ENCODE measurements at regions not wholly inside any gene's neighbourhood (a gene's known extent, or its start where the extent isn't known, plus 50 kb on each side); places are given as distances from the start of the nearest gene placed in this dataset.

- DNase-seq (ENCODE audit: low spot score), result no peak
Observed at GRCh38 chr2:196224756-196225155, 53.4 kb upstream of the STK17B start.

- peak; percentile 30 for DNase-seq (ENCODE audit: low spot score)
Observed at GRCh38 chr2:196225213-196225612, 53.8 kb upstream of the STK17B start.

- DNase-seq (ENCODE audit: low spot score), result no peak
Observed at GRCh38 chr2:196226058-196226706, 54.8 kb upstream of the STK17B start.

GRCh38 chr2:196226707-196227065 lies 55.3 kb upstream of the STK17B start:
- DNase-seq (ENCODE audit: low spot score), result no peak

- DNase-seq (ENCODE audit: low spot score), result no peak
Observed at GRCh38 chr2:196229013-196229412, 57.6 kb upstream of the STK17B start.

DNA sequence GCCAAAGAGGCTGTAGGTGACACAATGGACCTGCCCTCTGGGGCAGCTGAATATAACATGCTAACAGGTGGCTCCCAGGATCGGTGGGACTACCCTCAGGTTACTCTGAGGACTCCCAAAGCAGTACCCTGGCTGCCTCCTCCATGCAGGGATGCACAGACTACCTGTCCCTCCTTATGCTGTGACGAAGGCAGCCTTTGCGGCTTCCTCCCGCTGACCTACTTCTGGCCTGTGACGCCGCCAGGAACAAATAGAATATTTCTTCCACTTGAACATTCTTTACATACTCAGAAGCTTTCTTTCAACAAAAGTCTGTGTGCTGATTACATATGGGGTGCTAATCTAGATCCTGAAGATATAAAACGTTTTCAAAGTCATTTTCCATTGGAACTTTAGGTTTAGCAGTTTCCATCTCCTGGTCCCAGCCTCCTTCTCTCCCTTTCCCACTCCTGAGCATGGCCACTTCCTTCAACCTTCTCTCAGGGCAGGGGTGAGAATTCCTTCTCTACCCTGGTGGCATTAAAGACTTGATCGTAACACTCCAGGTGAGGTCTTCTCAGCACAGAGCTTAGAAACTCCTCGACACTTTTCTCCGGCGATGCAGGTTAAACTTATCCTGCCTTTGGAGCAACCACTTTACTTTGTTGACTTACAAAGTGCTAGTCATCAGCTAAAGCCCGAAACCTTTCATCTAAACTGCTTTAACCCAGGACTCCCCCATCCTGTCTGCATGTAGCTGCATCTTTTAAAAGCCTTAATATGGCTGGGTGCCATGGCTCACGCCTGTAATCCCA lies 58.9 kb upstream of the STK17B start:
- DNase-seq (ENCODE audit: low spot score), result no peak

GRCh38 chr2:196233021-196233804 lies 61.8 kb upstream of the STK17B start:
- peak; percentile 94 for DNase-seq (ENCODE audit: low spot score)

DNA sequence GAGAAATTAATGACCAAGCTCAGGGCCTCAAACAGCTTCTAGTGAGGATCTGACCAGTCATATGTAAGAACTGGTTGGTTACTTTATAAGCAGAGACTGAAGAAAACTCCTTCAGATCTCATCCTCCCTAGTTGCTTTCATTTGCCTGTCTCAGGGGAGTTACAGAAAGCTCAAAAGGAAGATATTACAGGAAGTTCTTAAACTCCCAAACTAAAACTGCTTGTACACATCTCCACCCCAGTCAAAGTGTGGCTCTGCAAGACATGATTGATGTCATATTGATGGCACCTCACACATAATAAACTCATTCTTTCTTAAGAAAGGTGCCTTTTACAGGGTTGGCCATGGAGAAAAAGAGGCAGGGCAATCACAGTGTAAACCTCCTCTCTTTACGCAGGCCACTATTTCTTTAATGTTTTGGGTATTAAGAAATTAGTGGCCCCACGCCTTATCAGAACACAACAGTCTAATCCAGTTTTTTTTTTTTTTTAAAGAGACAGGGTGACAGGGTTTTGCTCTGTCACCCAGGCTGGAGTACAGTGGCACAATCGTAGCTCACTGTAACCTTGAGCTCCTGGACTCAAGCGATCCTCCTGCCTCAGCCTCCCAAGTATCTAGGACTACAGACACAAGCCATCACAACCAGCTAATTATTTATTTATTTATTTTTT lies 62.6 kb upstream of the STK17B start:
- DNase-seq (ENCODE audit: low spot score), result no peak

GRCh38 chr2:196234672-196235071 lies 63.3 kb upstream of the STK17B start:
- DNase-seq (ENCODE audit: low spot score), result peak; percentile 43

GRCh38 chr2:196238836-196239380 lies 67.5 kb upstream of the STK17B start:
- no peak for DNase-seq (ENCODE audit: low spot score)

GRCh38 chr2:196239622-196240587 lies 68.5 kb upstream of the STK17B start:
- DNase-seq (ENCODE audit: low spot score), result peak; percentile 86

GRCh38 chr2:196241175-196241574 lies 69.8 kb upstream of the STK17B start:
- no peak for DNase-seq (ENCODE audit: low spot score)

DNA sequence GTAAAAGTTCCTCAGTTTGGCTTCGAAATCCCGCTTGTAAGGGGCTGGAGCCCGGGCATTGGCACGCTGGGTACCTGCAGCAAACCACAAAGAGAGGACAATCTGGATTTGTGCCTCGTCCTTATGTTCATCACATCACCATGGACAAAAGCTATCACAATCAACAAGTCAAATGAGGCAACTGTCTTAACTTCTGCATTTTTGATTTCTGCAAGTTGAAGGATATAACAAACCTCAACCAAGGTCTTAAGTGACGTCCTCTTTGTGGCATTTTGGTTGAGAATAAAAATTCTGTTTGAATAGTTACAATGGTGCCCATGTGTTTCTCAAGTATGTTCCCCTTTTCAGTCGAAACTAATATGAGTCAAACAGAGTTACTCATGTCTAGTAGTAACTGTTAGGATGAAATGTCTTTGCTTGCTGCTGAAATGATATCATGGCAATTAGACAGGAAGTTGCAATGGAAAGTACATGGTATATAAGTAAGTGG lies 70.8 kb upstream of the STK17B start:
- peak; percentile 19 for DNase-seq (ENCODE audit: low spot score)

DNA sequence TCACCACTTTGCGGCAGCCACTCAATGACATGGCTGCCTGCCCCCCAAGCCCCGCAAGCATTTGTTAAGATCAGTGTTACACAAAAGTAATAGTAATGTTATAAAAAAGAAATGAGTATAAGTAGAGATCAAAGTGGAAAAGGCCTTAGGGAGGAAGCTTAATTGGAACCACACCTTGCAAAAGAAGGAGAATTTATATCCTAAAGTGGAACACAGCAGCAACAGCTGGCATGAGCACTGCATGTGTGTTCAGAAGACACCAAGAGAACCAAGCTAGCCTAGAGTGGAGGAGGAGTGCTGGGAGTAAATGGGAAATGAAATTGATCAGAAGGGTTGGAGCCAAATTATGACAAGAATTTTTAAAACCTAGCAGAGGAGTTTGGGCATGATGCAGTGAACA lies 73.1 kb upstream of the STK17B start:
- no peak for DNase-seq (ENCODE audit: low spot score)

DNA sequence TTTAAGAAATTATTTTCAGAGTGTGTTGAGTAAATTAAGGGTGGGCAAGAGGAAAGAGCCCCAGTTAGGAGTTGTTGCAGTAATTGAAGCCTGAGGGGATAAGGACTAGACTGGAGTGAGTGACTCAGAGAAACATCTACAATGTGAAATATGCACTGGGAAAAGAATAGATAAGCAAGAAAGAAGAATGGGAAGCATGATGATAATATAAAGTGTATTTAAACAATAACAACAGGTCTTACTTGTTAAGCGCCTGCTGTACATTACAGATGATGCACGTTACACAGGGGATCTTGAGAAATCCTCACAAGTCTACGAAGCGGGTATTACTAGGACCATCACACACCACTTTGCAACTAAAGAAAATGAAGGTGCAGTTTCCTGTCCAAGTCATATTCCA lies 73.6 kb upstream of the STK17B start:
- DNase-seq (ENCODE audit: low spot score), result no peak

DNA sequence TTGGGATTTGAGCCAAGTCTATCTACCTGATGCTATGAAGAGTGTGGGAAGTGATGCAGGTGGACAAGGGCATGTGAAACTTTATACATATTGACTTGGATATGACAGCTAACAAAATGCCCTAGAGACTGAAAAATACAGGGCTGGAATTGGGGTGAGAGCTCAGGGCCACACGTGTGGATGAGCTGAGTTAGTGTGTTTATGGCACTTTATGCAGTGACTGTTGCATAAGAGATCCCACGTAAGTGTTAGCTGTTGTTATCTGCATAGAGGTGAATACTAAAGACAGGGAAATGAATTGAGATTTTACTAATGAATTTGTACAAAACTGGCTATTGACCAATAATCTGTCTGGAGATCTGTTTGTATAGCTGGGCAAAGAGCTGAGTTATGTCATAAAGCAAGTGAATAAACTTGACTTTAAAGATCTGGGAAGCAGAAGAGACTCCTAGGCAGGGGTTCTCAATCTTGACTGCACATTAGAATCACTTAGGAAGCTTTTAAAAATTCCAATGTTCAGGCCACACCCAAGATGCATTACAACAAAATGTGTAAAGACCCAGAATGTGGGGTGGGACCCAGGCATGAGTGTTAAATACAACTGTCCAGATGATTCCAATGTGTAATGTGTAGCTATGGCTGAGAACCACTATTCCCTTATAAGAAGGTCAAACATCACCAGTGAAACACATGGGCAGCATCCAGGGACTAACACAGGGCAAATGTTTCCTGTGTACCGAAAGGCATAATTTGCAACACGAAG lies 74.2 kb upstream of the STK17B start:
- DNase-seq (ENCODE audit: low spot score), result no peak

GRCh38 chr2:196247114-196247975 lies 76.0 kb upstream of the STK17B start:
- no peak for DNase-seq (ENCODE audit: low spot score)

- no peak for DNase-seq (ENCODE audit: low spot score)
Observed at GRCh38 chr2:196247976-196248280, 76.5 kb upstream of the STK17B start.

Measured in A172 (cell line).